Activated CD8-positive, alpha-beta memory T cell treated with anti-CD3 and anti-CD28 coated beads for 36 hours (primary cell): ENCODE measurements at regions not wholly inside any gene's neighbourhood (a gene's known extent, or its start where the extent isn't known, plus 50 kb on each side); places are given as distances from the start of the nearest gene placed in this dataset.
"Not testable (repeated sequence)": the region's sequence is repeated elsewhere in the genome, so short reads cannot be mapped to it uniquely, and the experiment has no call there.

Experiments used
- CTCF ChIA-PET: fragments of 350-600 bp; sonication (Branson Sonifier 250); formaldehyde crosslinking; loops from one replicate; lab custom pipeline; 2021; ENCODE audit warnings: antibody characterized with exemption; lab: Charles Lee
- POLR2A ChIA-PET: fragments of 350-600 bp; sonication (Branson Sonifier 250); formaldehyde crosslinking; loops from one replicate; lab custom pipeline; 2021; ENCODE audit warnings: antibody characterized with exemption; lab: Charles Lee

GRCh38 chr12:127779301-127780045, 487.5 kb upstream of the TMEM132C start:
- POLR2A ChIA-PET = no interaction called here

GRCh38 chr12:127780881-127781280, 486.1 kb upstream of the TMEM132C start:
- POLR2A ChIA-PET = no interaction called here
- CTCF ChIA-PET = no interaction called here

More at GRCh38 chr12:127779301-127780045, 487.5 kb upstream of the TMEM132C start:
- CTCF ChIA-PET = no interaction called here

- POLR2A ChIA-PET = no interaction called here
- CTCF ChIA-PET = no interaction called here
Measured at GRCh38 chr12:127781336-127781735, 485.6 kb upstream of the TMEM132C start.

GRCh38 chr12:127785540-127785939, 481.4 kb upstream of the TMEM132C start:
- CTCF ChIA-PET = no interaction called here
- POLR2A ChIA-PET = no interaction called here

- CTCF ChIA-PET = no interaction called here
Measured at GRCh38 chr12:127785986-127786590, 480.9 kb upstream of the TMEM132C start.

GRCh38 chr12:127787544-127787943, 479.4 kb upstream of the TMEM132C start:
- ChIA-PET POLR2A (no interaction called here), CTCF (no interaction called here)

More at GRCh38 chr12:127785986-127786590, 480.9 kb upstream of the TMEM132C start:
- POLR2A ChIA-PET = no interaction called here

- ChIA-PET CTCF (no interaction called here), POLR2A (no interaction called here)
Measured at GRCh38 chr12:127790376-127790775, 476.6 kb upstream of the TMEM132C start.

- ChIA-PET CTCF (no interaction called here), POLR2A (no interaction called here)
Measured at GRCh38 chr12:127791217-127791616, 475.8 kb upstream of the TMEM132C start.

GRCh38 chr12:127797918-127798317, 469.1 kb upstream of the TMEM132C start:
- CTCF ChIA-PET = no interaction called here
- POLR2A ChIA-PET = no interaction called here

GRCh38 chr12:127802271-127802670, 464.7 kb upstream of the TMEM132C start:
- ChIA-PET POLR2A (no interaction called here), CTCF (no interaction called here)

- ChIA-PET POLR2A (no interaction called here), CTCF (interaction anchor here (0.6 kb wide), 1 partner anchor 27 kb away, joined by 3 read pairs; no protein-coding TSS in a partner anchor)
Measured at GRCh38 chr12:127803545-127803944, 463.4 kb upstream of the TMEM132C start.

- POLR2A ChIA-PET = no interaction called here
- CTCF ChIA-PET = no interaction called here
Measured at GRCh38 chr12:127809275-127809674, 457.7 kb upstream of the TMEM132C start.

GRCh38 chr12:127810041-127810440, 456.9 kb upstream of the TMEM132C start:
- CTCF ChIA-PET = no interaction called here
- POLR2A ChIA-PET = no interaction called here

- POLR2A ChIA-PET, CTCF ChIA-PET: not testable (repeated sequence)
Measured at GRCh38 chr12:127810459-127810858, 456.5 kb upstream of the TMEM132C start.

- ChIA-PET CTCF (no interaction called here), POLR2A (no interaction called here)
Measured at GRCh38 chr12:127811988-127812387, 455.0 kb upstream of the TMEM132C start.

GRCh38 chr12:127813147-127813546, 453.8 kb upstream of the TMEM132C start:
- POLR2A ChIA-PET = no interaction called here
- CTCF ChIA-PET = no interaction called here

- CTCF ChIA-PET = no interaction called here
- POLR2A ChIA-PET = no interaction called here
Measured at GRCh38 chr12:127819056-127819455, 447.9 kb upstream of the TMEM132C start.

GRCh38 chr12:127820271-127820670, 446.7 kb upstream of the TMEM132C start:
- CTCF ChIA-PET = no interaction called here
- POLR2A ChIA-PET = no interaction called here

- POLR2A ChIA-PET = no interaction called here
- CTCF ChIA-PET = no interaction called here
Measured at GRCh38 chr12:127820846-127821245, 446.1 kb upstream of the TMEM132C start.

- POLR2A ChIA-PET = no interaction called here
- CTCF ChIA-PET = no interaction called here
Measured at GRCh38 chr12:127822809-127823411, 444.1 kb upstream of the TMEM132C start.

- POLR2A ChIA-PET = no interaction called here
Measured at GRCh38 chr12:127823801-127824200, 443.2 kb upstream of the TMEM132C start.

More at GRCh38 chr12:127823801-127824200, 443.2 kb upstream of the TMEM132C start:
- CTCF ChIA-PET = no interaction called here
